PFSK-1 (cell line): ENCODE measurements at regions not wholly inside any gene's neighbourhood (a gene's known extent, or its start where the extent isn't known, plus 50 kb on each side); places are given as distances from the start of the nearest gene placed in this dataset.

Source experiments
- POLR2AphosphoS5 ChIP-seq: IDR thresholded peaks from 2 replicates; pipeline ENCODE4 v1.6.1; 2012; ENCODE audit warnings: low read depth, mild to moderate bottlenecking, control low read depth, low read length, moderate library complexity
- SIN3A ChIP-seq: IDR thresholded peaks from 2 replicates; pipeline ENCODE4 v1.6.1; 2012; ENCODE audit warnings: mild to moderate bottlenecking, low read length, moderate library complexity, borderline replicate concordance; ENCODE audit not compliant: insufficient read depth
- TAF1 ChIP-seq: IDR thresholded peaks from 2 replicates; pipeline ENCODE4 v1.6.1; 2012; ENCODE audit warnings: low read length, control low read depth, borderline replicate concordance; ENCODE audit not compliant: insufficient read depth
- TF ChIP-seq, protein P1 (sequence below), 2 experiments: IDR thresholded peaks; 2 replicates each; pipeline versions ENCODE4 v1.6.1 to v1.8.0; 2011 to 2012; ENCODE audit warnings: low read depth in 2 of 2, low read length in 2 of 2, control low read depth in 1 of 2, inconsistent platforms in 1 of 2, mild to moderate bottlenecking in 1 of 2, moderate library complexity in 1 of 2; ENCODE audit not compliant: insufficient read depth in 1 of 2

DNA sequence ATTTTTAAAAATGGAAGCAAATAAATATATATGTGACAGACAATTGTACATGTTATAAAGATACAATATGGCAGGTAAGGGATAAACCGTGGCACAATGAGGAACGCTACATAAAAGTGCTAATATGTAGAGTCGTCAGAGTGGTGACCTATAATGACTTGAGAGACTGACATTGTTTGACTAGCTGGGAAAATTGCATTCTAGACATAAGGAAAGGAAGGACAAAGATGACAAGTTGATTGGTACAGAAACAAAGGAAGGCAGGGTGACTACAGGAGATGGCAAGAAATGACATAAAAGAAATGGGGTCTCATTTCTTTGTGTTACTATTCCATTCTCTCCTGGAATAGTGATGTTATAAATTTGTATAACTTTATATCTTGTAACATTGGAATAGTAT lies 420.4 kb downstream of the DSC3 start:
- TF ChIP-seq SIN3A = no peak
- TF ChIP-seq TAF1 = no peak
- TF ChIP-seq POLR2AphosphoS5 = no peak
- TF ChIP-seq, protein P1, sequence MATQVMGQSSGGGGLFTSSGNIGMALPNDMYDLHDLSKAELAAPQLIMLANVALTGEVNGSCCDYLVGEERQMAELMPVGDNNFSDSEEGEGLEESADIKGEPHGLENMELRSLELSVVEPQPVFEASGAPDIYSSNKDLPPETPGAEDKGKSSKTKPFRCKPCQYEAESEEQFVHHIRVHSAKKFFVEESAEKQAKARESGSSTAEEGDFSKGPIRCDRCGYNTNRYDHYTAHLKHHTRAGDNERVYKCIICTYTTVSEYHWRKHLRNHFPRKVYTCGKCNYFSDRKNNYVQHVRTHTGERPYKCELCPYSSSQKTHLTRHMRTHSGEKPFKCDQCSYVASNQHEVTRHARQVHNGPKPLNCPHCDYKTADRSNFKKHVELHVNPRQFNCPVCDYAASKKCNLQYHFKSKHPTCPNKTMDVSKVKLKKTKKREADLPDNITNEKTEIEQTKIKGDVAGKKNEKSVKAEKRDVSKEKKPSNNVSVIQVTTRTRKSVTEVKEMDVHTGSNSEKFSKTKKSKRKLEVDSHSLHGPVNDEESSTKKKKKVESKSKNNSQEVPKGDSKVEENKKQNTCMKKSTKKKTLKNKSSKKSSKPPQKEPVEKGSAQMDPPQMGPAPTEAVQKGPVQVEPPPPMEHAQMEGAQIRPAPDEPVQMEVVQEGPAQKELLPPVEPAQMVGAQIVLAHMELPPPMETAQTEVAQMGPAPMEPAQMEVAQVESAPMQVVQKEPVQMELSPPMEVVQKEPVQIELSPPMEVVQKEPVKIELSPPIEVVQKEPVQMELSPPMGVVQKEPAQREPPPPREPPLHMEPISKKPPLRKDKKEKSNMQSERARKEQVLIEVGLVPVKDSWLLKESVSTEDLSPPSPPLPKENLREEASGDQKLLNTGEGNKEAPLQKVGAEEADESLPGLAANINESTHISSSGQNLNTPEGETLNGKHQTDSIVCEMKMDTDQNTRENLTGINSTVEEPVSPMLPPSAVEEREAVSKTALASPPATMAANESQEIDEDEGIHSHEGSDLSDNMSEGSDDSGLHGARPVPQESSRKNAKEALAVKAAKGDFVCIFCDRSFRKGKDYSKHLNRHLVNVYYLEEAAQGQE (IDR thresholded peaks at IDR 0.05; ENCODE audit: insufficient read depth in 1 of 2, low read depth in 2 of 2, low read length in 2 of 2) = no peak
